ENCODE measurements at regions not wholly inside any gene's neighbourhood (a gene's known extent, or its start where the extent isn't known, plus 50 kb on each side); places are given as distances from the start of the nearest gene placed in this dataset.

- Histone ChIP-seq H3K4me3 (replicated peaks in 1 of 3; ENCODE audit: insufficient read depth in 1 of 3, low read depth in 2 of 3, low read length in 3 of 3) (no peak overlapping the region), H4K20me1 (ENCODE audit: insufficient read depth, low read length) (no peaks in the 10 kb centered on the region), H3K27ac (ENCODE audit: extremely low read length, insufficient read depth, low read length) (no peak overlapping the region), H3K4me1 (ENCODE audit: insufficient read depth, low read length) (no peaks in the 10 kb centered on the region), H3K79me2 (ENCODE audit: insufficient read depth, low read length) (no peaks in the 10 kb centered on the region), H3K9ac (ENCODE audit: insufficient read depth, low read depth, low read length) (no peak overlapping the region), H3K4me2 (ENCODE audit: low read depth, low read length) (no peak overlapping the region), H2AFZ (ENCODE audit: low read length) (no peak overlapping the region), H3K9me3 (ENCODE audit: low read length) (peaks cover 51% of the 10 kb centered on the region), H3K27me3 (ENCODE audit: control insufficient read depth in 1 of 2, insufficient read depth in 2 of 2, low read length in 2 of 2) (no peaks in the 10 kb centered on the region), H3K36me3 (replicated peaks in 1 of 2; ENCODE audit: control insufficient read depth in 1 of 2, insufficient read depth in 2 of 2, low read length in 2 of 2) (no peaks in the 10 kb centered on the region)
- no TSS peak for BruUV-seq (replicated peaks)
- in situ Hi-C loops (cut with HindIII; ENCODE audit: extremely low pct_ligation_motif_present, low pct_unique_long_range_greater_than_20kb) = no loop called here
- DNase-seq (ENCODE audit: low spot score) = no peak
- FAIRE-seq = no peak
- intact Hi-C loops (cut with micrococcal nuclease; ENCODE audit: unreplicated experiment) = no loop called here
- ChIA-PET CTCF (ENCODE audit: low intra/inter-chr PET ratio, low total read pairs) (no interaction called here), POLR2A (no interaction called here)
- TF ChIP-seq ZFP62 (CRISPR knock-in tag; IDR thresholded peaks at IDR 0.05) (no peak), ZFYVE20 (CRISPR knock-in tag; IDR thresholded peaks at IDR 0.05; ENCODE audit: borderline replicate concordance, low read depth) (no peak), MIER2 (CRISPR knock-in tag; IDR thresholded peaks at IDR 0.05) (0 out of 2 replicates have a peak, but pooled peaks have one; percentile 53), REST (IDR thresholded peaks at IDR 0.05; ENCODE audit: borderline replicate concordance in 1 of 2, low read depth in 1 of 2, low read length in 2 of 2) (peak in 1 of 2 experiments; percentile 80; a peak in 1 of 4 replicates), ARID2 (CRISPR knock-in tag; IDR thresholded peaks at IDR 0.05; ENCODE audit: borderline replicate concordance) (no peak)
- 15% methylated on average over 3 of the region's 3 CpGs for WGBS (ENCODE audit: low lambda C conversion rate)
- no peak for ATAC-seq
Measured at GRCh38 chr4:23516716-23517115, 373.1 kb downstream of the PPARGC1A start.

DNA sequence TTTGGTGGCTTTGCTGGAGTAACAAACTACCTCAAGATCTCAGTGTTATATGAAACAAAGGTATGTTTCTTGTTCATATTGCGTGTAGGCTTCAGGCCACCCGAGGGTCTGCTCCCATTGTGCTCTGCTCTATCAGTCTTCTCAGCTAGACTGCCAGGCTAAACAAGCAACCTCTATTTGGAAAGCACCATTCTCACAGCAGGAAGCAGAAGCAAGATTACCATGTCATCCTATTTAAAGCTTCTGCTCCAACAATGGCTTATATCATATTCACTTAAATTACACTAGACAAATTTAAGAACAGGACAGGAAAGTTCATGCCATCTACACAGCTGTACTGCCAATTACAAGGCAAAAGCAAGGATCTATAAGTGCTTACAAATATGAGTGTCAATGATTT, 385.8 kb downstream of the PPARGC1A start:
- ChIA-PET POLR2A (no interaction called here), CTCF (ENCODE audit: low intra/inter-chr PET ratio, low total read pairs) (no interaction called here)
- Histone ChIP-seq H3K4me1 (ENCODE audit: insufficient read depth, low read length) (no peaks in the 10 kb centered on the region), H3K4me3 (replicated peaks in 1 of 3; ENCODE audit: insufficient read depth in 1 of 3, low read depth in 2 of 3, low read length in 3 of 3) (no peak overlapping the region), H3K9me3 (ENCODE audit: low read length) (0 out of 2 replicates have a peak, but pooled peaks cover 4% of the 10 kb centered on the region), H3K79me2 (ENCODE audit: insufficient read depth, low read length) (no peaks in the 10 kb centered on the region), H4K20me1 (ENCODE audit: insufficient read depth, low read length) (no peaks in the 10 kb centered on the region), H3K4me2 (ENCODE audit: low read depth, low read length) (no peak overlapping the region), H3K9ac (ENCODE audit: insufficient read depth, low read depth, low read length) (no peak overlapping the region), H3K27me3 (ENCODE audit: control insufficient read depth in 1 of 2, insufficient read depth in 2 of 2, low read length in 2 of 2) (no peaks in the 10 kb centered on the region), H3K27ac (ENCODE audit: extremely low read length, insufficient read depth, low read length) (no peak overlapping the region), H2AFZ (ENCODE audit: low read length) (no peak overlapping the region), H3K36me3 (replicated peaks in 1 of 2; ENCODE audit: control insufficient read depth in 1 of 2, insufficient read depth in 2 of 2, low read length in 2 of 2) (no peaks in the 10 kb centered on the region)
- 0% methylated on average over 2 of the region's 2 CpGs for WGBS (ENCODE audit: low lambda C conversion rate)
- intact Hi-C loops (cut with micrococcal nuclease; ENCODE audit: unreplicated experiment) (no loop called here), in situ Hi-C loops (cut with HindIII; ENCODE audit: extremely low pct_ligation_motif_present, low pct_unique_long_range_greater_than_20kb) (no loop called here)
- DNase-seq (ENCODE audit: low spot score) (no peak), FAIRE-seq (no peak), ATAC-seq (no peak)
- BruUV-seq (replicated peaks) = no TSS peak
- TF ChIP-seq ZC3H13 (CRISPR knock-in tag; IDR thresholded peaks at IDR 0.05) = no peak
- no peak for TF ChIP-seq CBFB (CRISPR knock-in tag; IDR thresholded peaks at IDR 0.05)

Measured in HepG2 (cell line).